HK-2 (cell line): ENCODE measurements at regions not wholly inside any gene's neighbourhood (a gene's known extent, or its start where the extent isn't known, plus 50 kb on each side); places are given as distances from the start of the nearest gene placed in this dataset.
"Not testable (repeated sequence)": the region's sequence is repeated elsewhere in the genome, so short reads cannot be mapped to it uniquely, and the experiment has no call there.

Experiments
- DNase-seq: peaks from one replicate; pipeline ENCODE4 v3.0.0-alpha.2; 2018; ENCODE audit not compliant: unreplicated experiment

DNA sequence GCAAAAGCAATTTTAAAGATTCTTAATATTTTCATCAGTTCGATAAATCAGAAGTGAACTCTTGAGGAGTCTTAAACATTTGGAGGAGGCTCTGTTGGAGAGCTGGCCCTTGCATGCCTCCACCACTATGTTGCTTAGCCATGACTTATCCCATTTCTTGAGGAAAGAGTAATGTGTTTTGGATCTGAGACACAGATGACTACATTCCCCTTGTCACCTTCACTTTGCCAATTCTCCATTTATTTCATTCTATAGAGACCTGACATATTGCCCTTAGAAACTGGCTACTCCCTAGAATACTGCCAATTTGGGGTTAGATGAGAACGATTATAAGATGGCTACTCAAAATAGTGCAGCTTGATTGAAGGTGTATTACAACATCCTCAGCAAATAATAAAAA, 157.4 kb upstream of the TMEM260 start:
- DNase-seq: no peak

DNA sequence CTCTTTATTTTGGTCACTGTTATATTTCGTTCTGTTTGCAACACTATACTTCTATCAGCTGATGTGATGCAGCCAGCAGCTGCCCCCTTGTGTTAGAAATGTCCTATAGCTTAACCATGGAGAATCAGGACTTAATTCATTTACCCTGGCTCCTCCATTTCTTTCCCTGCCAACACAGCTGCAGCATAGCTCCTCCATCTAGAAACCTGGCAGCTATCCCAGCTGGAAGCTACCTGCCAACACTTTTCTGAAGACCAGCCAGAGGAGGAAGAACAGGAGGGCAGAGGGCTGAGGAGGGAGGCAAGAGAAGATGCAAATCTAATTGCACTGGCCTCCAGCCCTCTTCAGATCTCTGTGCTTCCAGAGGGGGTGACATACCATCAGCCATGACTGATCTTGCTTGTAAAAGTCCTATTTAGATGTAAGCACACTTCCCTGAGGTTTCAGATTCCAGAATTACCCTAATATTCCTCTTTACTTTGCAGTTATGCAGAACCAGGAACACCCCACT, 156.8 kb upstream of the TMEM260 start:
- DNase-seq: no peak

DNA sequence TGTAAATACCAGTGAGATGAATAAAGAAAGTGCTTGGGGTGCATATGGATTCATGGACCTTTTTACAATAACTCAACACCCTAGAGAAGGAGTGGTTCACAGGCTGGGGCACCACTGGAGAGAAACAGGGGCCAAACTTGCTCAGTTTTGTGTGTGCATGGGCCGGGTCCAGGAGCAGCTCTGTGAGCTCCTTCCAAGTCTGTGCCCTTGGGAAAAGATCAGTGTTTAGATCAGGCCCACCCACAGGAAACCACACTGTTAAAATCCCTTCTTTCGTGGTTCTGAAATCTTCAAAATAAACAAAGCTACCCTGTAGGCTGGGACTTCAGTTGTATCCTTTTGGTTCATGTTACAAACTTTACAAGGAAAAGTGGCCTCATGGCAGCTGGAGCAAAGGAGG, 156.1 kb upstream of the TMEM260 start:
- DNase-seq: no peak

DNA sequence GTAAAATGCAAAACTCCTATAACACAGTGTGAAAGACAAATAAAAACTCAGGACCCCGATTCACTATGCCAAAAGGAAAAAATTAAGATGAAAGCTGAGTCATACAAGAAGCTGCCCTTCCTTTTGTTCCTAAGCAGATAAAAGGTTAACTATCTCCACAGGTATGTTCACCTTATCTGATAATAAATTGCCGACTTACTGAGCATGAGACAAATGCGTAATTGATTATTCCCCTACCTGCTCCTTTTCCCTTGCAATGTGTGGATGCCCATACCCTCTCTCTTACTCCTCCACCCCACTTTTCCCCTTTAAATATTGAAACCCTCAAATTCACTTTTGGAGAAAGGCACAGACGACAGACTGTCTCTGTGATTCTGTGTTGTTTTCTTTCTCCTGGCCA, 148.6 kb upstream of the TMEM260 start:
- DNase-seq: no peak

DNA sequence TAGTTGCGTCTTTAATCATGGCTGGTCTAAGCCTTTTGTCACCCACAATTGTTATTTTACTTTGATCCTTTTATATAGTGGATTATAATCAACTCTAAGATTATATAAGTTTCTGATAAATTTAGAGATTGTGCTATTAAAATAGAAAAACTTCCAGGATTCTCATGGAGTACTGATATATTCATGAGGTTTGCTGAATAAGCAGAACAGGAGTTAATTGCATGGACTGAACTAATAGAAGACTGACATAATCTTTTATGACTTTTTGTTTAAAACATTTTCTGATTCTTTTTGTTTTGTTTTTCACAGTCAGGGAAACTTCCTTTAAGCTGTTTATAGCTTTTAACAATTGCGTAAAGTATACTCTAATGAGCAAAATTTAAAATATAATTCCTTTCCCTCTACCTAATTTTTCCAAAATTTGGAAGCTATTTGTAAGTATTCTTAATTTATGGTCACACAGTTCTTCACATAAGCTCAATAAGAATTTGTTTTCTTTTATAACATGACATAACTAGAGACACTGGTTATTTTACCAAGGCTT, 129.9 kb upstream of the TMEM260 start:
- DNase-seq: no peak

DNA sequence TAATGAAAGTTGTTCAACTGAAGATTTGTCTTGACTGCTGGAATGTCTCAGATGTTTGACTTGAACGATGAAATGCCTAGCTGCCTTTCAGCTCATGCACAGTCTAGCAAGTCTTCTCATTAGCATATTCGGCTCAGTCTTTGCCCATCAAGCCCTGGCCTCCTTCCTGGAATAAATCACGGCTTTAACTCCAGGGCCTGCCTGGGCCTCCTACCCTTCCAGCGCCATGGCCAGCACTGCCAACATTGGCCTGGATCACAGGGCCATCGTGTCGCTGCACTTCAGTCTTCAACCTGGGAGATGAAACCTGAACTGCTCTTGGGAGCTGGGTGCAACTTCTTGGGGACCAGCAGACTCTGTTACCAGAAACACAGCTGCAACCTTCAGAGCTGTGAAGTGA, 126.7 kb upstream of the TMEM260 start:
- DNase-seq: no peak

DNA sequence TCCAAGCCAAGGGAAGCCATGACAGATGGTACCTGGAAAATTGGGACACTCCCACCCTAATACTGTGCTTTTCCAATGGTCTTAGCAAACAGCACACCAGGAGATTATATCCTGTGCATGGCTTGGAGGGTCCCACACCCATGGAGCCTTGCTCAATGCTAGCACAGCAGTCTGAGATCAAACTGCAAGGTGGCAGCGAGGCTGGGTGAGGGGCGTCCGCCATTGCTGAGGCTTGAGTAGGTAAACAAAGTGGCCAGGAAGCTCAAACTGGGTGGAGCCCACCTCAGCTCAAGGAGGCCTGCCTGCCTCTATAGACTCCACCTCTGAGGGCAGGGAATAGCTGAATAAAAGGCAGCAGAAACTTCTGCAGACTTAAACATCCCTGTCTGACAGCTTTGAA, 124.9 kb upstream of the TMEM260 start:
- not testable (repeated sequence) for DNase-seq

DNA sequence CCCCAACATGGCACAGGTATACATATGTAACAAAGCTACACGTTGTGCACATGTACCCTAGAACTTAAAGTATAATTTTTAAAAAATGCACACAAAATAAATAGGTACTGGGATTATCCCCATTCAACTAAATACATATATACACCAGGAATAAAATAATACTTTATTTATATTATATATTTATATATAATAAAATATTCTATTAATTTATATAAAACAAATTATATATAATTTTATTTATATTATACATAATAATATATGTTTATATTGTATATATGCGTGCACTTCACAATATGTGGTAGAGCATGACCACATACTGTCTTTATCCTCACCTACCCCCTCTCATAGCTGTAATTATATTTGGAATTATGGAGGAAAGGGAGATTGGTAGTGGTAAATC, 119.1 kb upstream of the TMEM260 start:
- no peak for DNase-seq

DNA sequence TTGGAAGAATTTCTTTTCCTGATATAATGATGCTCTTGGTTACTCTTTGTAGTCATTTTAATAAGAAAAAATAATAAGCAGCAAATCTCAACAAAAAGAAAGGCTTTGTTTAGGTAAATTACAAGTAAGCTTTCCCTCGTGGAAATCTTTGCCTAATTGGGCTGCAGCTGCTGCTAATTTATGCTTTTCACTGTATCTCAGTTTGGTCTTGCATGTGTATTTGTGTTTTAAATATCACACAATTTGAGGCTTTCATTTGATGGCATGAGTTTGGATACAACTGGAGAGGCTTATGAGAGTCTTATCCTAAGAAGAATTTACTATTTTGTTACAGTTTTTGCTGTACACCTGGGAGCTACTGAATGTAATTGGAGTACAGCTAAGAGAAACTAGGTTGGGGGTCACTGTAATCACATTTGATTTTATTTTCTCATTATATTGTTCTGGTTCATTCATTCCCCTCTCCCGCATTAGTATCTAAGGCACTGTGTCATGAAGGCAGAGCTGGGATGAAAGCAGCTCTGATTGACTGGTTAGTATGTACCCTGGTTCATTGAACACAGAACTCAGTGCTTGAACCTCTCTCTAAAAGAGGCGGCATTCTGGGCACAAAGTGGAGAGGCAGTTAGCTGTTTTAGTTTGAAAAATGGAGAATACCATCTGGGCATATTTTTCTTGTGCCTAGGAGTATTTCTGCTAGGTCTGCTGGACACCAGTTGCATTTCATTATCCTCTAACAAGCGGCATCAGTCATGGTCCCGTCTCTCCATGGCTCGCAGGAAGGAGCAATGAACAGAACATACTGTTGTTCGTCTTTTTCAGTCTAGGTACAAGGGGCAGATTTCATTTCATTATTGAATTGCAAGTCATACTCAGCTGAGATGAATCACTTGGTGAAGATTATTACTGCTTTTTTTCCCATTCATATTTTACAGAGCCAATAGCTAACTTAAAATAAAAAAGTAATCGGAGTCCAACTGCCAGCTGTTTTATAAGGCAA, 118.0 kb upstream of the TMEM260 start:
- DNase-seq: no peak

DNA sequence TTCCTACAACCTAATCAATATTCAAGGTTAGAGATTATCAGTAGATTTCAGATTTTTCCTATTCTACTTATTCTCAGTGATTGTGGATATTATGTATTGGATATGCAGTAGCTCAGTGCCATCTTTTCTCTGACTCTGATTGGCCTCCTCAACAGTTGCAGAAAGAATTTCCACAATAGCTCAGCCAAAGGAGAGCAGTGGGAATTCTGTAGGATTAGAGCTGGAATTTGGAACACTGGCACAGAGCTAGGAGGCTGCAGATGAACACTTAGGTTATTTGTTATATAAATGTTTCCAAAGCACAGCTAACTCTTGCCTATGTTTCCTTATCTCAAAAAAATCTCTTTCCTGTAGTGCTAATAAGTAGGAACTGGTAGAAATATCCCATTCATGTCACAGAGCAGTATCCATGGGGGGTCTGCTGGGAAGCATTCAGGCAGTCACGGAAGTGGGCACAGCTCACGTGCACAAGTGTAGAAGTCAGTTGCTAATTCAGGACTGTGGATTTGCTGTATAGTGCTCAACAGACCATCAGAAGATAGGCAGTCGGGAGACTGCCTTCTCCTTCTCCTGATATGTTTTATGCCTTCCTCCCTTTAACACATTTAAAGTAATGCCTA, 116.2 kb upstream of the TMEM260 start:
- no peak for DNase-seq

DNA sequence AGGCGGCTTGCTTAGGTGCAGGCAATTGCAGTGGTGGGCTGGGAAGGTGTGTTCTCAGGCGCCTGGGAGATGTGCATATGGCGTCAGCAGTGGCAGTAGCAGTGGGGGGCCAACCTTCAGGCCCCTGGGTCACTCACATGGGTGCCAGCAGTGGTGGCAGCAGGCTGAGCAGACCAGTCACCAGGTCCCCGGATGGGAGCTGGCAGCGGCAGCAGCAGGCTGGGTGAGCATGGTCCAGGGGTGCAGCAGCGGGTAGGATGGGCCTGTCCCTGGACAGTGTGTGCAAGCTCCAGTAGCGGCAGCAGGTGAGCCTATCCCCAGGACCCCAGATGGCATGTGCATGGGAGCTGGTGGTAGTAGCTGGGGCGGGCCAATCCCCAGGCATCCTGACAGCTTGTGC, 108.5 kb upstream of the TMEM260 start:
- DNase-seq: no peak

DNA sequence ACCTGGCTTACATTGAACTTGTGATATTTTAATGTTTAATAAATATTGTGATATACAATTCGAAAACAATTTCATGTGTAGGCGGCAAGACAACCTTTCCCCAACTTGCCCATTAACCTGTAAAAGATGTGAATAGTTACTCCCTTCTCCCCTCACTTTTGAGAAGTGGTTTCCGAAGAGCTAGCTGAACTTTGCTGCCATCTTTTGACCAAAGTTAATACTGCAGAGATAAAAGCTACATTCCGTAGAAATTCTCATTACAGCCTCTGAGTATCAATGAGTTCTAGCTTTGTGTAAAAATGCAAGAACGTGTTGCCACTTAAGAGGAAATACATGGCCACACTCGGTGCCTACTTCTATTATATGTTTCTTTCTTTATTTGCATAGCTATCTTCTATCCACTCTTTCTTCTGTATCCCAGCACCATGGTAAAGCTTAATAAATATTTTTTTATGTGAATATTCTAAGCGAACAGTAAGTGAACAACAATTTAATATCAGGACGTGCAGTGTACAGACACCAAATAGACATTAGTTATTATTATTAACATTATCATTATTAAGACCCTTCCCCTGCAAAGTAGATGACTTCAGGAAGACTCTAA, 105.1 kb upstream of the TMEM260 start:
- DNase-seq: no peak

DNA sequence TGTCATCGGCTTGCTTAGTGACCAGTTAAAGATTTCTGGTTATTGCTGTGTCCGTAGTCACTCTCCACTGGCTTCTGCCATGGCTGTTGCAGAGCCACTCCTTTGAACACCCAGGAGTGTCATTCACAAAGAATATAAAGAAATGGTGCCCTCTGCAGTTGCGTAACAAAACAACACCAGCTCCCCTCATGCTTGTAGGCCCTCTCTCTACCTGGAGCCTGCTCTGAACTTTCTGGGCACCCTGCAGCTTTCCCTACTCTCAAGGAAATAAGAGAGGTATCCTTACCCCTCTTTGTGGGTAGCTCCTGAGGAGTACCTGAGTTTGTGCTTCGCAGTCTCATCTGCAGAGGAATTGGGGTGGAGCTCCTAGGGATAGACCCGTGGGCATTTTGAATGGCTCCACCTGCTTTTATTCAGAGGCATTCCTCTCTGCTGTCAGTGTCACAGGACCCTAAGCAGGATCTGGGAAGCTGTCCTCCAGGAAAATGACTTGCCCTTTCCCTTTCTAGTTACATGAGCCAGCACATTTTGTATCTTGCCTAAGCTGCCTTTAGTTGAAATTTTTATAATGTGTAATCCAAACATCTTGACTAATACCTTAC, 97.2 kb upstream of the TMEM260 start:
- DNase-seq: no peak

DNA sequence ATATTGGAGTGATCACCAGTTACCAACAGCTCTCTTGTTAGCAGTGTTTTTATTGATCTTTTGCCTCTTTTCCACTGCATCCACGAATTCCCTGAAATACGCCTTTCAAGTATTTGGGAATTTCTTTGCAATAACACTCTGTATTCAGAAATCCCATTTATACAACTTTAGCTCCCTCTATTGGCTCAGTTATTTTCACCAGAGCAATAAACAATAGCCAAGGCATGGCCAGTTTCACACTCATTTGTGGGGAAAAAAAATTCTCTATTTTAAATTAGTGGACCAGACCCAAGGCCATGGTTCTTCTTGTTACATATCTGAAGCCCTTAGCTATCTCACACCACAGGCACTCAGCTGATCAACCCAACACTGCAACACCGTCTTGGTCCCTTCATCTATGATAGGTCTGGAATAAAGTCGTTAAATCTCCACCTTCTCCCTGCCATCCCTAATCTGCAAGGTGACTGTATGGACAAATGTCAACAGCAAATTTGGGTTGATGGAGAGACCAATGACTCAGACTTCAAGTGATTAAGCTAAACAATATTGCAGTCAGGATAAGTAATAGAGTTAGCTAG, 92.4 kb upstream of the TMEM260 start:
- DNase-seq: no peak

DNA sequence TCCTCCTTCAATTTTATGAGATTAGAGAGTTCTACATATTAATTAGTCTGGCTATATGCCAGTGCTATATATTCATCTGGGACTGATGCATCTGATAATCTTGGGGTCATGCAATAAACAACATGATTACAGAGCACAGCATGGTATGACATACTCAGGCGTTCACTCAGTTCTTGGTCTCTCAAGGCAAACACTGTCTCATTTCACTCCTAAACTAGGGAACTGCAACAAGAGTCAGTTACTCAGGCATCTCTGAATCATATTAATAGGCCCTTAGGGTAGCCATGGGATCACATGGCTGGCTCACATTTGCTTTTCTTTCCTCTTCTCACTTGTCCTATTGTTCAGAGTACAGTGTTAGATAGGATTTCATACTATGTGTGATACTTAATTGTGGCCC, 91.8 kb upstream of the TMEM260 start:
- no peak for DNase-seq

DNA sequence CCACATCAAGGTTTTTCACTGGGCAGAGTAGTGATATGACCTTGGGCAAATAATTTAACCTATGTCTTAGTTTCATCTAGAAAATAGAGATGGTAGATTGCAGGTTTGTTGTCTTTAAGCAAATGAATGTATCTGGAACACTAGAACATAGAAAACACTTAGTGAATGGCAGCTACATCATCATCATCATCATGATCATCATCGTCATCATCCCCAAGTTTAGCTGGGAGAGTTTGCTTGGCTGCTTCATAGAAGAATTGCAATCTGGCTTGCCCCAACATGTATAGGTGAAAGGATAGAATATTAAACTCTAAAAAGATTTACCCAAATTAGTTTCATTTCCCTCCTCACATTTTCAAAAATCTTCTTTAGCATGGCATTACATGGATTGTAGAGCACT, 91.3 kb upstream of the TMEM260 start:
- no peak for DNase-seq

DNA sequence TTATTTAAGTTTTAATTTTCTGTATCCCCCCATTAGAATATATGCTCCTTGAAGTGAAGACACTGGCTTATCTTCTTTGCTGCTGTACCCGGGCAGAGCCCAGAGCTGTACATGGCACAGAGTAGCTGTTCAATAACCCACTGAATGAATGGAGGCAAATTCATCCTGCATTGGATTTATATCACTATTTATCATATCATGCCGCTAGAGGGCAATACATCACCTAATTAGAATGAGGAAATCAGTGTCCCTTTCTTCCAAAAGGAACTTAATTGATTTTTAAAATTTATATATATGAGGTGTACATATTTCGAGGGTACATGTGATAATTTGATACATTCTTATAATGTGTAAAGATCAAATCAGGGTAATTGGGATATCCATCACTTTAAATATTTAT, 89.2 kb upstream of the TMEM260 start:
- no peak for DNase-seq

DNA sequence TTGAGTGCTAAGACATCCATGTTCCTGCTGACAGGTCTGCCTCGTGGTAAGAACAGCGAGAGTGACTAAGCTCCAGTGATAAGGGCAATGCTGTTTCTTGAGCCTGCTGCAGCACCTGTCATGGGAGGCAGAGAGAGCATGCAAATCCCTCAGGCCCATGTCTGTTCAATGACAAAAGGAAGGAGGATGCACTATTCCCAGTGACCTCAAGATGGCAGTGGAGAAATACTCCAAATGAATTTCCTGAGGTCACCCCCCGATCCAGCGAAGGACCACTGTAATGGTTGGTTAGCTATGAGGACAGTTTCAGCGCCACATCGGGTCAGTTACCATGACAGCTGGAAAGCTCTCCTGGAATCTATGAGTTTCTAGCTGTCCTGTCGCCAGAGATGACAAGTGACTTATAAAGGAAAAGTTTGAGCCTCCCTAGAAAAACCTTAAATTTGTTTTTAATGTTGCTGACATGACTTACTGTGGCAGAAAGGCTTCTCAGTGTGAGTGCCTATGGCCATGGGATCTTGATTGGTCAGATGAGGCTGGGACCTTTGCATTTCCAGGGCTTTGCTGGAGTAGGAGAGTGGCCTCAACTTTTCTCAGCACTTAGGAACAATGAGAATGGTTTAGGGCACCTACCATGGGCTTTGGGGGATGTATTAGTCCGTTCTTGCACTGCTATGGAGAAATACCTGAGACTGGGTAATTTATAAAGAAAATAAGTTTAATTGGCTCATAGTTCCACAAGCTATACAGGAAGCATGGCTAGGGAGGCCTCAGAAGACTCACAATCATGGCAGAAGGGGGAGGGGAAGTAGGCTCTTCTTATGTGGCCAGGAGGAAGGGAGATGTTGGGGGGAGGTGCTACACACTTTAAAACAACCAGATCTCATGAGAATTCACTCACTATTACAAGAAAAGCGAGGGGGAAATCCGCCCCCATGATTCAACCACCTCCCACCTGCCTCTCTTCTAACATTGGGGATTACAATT, 88.0 kb upstream of the TMEM260 start:
- peak; percentile 22 for DNase-seq

DNA sequence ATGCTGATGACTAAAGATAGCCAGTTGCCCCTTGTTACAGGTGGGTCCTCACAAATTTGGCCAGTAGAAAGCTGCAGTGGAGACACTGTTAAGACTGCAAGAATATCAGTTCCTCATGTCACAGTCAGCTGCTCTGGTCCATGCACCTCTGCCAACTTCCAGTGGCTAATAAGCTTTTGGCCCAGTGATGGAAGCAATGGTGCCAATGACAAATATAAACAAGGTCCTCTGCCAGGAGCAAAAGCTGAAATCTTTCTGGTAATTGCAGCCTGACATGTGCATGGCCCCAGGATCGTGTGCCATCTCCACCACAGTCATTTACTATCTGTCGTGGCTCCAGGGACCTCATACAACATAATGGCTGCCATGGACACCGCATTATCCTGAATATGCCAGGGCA, 85.4 kb upstream of the TMEM260 start:
- no peak for DNase-seq

DNA sequence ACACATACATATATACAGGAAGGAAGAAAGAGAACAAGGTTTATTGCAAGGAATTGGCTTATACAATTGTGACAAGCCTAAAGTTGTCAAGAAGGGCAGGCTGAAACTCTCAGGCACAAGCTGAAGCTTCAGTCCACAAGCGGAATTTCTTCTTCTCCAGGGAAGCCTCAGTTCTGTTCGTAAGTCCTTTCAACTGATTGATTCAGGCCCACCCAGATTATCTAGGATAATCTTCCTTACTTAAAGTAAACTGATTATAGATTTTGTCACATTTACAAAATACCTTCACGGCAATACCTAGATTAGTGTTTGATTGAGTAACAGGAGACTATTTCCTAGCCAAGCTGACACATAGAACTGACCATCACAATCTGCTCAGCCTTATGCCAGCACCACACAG, 81.5 kb upstream of the TMEM260 start:
- no peak for DNase-seq
